ENCODE measurements at regions not wholly inside any gene's neighbourhood (a gene's known extent, or its start where the extent isn't known, plus 50 kb on each side); places are given as distances from the start of the nearest gene placed in this dataset.

GRCh38 chr15:27665002-27665401 lies 434.1 kb downstream of the OCA2 start:
- no peak for TF ChIP-seq CTCF (IDR thresholded peaks at IDR 0.05)
- TF ChIP-seq POLR2A (IDR thresholded peaks at IDR 0.05): no peak
